ENCODE measurements at regions not wholly inside any gene's neighbourhood (a gene's known extent, or its start where the extent isn't known, plus 50 kb on each side); places are given as distances from the start of the nearest gene placed in this dataset.
A peak's percentile ranks its signal among the peaks of the same experiment; 100 is the strongest.

GRCh38 chr16:22683730-22684573 lies 130.0 kb upstream of the HS3ST2 start:
- no peak overlapping the region; the same call in 1 of the 2 replicates for H2BK15ac ChIP-seq (ENCODE audit: low read depth, low read length)
- no peak overlapping the region for H3K4ac ChIP-seq (ENCODE audit: low read depth, low read length)
- H3K27me3 ChIP-seq (ENCODE audit: insufficient read depth, low read length) = no peaks in the 10 kb centered on the region
- Mint-ChIP-seq H3K36me3 (ENCODE audit: insufficient read depth in 1 of 3, low read depth in 3 of 3) (peaks cover 6 to 13% (median 8%) of the 10 kb centered on the region in 3 experiments; a peak in 6 of 7 replicates), H3K4me1 (peaks cover 15 to 16% of the 10 kb centered on the region in 2 experiments), H3K9me3 (peaks cover 13% of the 10 kb centered on the region in 2 experiments), H3K27ac (peak overlapping the region in 1 of 3 experiments; percentile 5; a peak in 2 of 7 replicates), H3K27me3 (ENCODE audit: low read depth) (0 out of 2 replicates have a peak, but pooled peaks cover 3% of the 10 kb centered on the region), H3K4me3 (no peak overlapping the region)
- no peak overlapping the region for H2BK120ac ChIP-seq (ENCODE audit: low read depth, low read length, poor library complexity, severe bottlenecking)
- H3K79me1 ChIP-seq (ENCODE audit: insufficient read depth, low read depth, low read length, poor library complexity, severe bottlenecking) = no peaks in the 10 kb centered on the region
- H3K9ac ChIP-seq (ENCODE audit: extremely low read depth, insufficient read length, low read length) = no peak overlapping the region
- no peaks in the 10 kb centered on the region for H3K23me2 ChIP-seq (ENCODE audit: insufficient read length, low read depth, low read length, poor library complexity, severe bottlenecking)
- no peak overlapping the region for H3K23ac ChIP-seq (ENCODE audit: insufficient read length, low read depth, low read length)
- no peaks in the 10 kb centered on the region for H4K20me1 ChIP-seq (ENCODE audit: control insufficient read depth, insufficient read depth, insufficient read length)
- H4K91ac ChIP-seq (ENCODE audit: insufficient read length, low read depth, low read length) = no peak overlapping the region
- no peak for DNase-seq
- H2AK5ac ChIP-seq (ENCODE audit: insufficient read length, low read length) = no peak overlapping the region
- H2AFZ ChIP-seq (ENCODE audit: low read length) = no peak overlapping the region
- no peak overlapping the region for H4K8ac ChIP-seq (replicated peaks; ENCODE audit: insufficient read length, low read depth, low read length)
- H3K27ac ChIP-seq (ENCODE audit: insufficient read length, low read depth, low read length) = no peak overlapping the region
- no peak overlapping the region for H3T11ph ChIP-seq (ENCODE audit: low read length)
- no peaks in the 10 kb centered on the region for H3K79me2 ChIP-seq (ENCODE audit: insufficient read depth, low read length)
- peaks cover 6% of the 10 kb centered on the region; the same call in 1 of the 2 replicates for H3K4me1 ChIP-seq (ENCODE audit: insufficient read depth, low read length)
- no peak overlapping the region for H3K56ac ChIP-seq (ENCODE audit: insufficient read length, low read depth, low read length)
- H3K4me2 ChIP-seq (ENCODE audit: insufficient read depth, insufficient read length, low read length) = no peak overlapping the region
- no peak overlapping the region for H2BK5ac ChIP-seq (ENCODE audit: insufficient read length, low read length)
- no peak overlapping the region for H3K18ac ChIP-seq (ENCODE audit: insufficient read length, low read depth, low read length)
- H2BK12ac ChIP-seq (ENCODE audit: insufficient read length, low read depth, low read length) = no peak overlapping the region
- TF ChIP-seq CTCF (conservative IDR thresholded peaks at IDR 0.05) = no peak
- whole genome bisulfite sequencing (ENCODE audit: extremely low coverage, insufficient read length, low lambda C conversion rate) = no CpG with 5 or more reads among the region's 4 CpGs
- H3K9me3 ChIP-seq (ENCODE audit: control insufficient read depth, low read depth, low read length) = peaks cover 4% of the 10 kb centered on the region
- no peak overlapping the region for H3K14ac ChIP-seq (ENCODE audit: insufficient read depth, low read length)
- H2BK20ac ChIP-seq (ENCODE audit: low read depth, low read length, poor library complexity, severe bottlenecking) = no peak overlapping the region
- no peak overlapping the region for H4K5ac ChIP-seq (ENCODE audit: insufficient read length, low read depth, low read length)
